ENCODE measurements at regions not wholly inside any gene's neighbourhood (a gene's known extent, or its start where the extent isn't known, plus 50 kb on each side); places are given as distances from the start of the nearest gene placed in this dataset.

DNA sequence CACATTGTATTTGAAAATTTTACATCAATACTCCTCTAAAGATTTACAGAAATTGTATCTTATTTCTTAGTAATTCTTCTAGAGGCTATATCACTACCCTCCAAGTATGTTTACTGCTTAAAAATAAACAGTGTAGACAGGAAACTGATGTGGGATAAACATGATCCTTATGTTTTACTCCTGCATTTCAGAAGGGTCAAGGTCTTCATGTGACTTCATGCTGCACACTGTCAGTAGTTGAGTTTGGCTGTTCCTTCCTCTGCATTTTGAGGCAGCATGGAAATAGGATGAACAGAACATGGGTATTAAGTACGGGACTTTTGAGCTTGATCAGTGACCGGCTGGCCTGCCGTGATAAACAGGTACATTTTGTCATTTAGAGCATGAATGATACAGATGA lies 179.2 kb upstream of the FERMT1 start:
- no peak overlapping the region for H3K9ac ChIP-seq (replicated peaks in 1 of 4; ENCODE audit: extremely low read depth in 1 of 4, low read depth in 3 of 4, low read length in 3 of 4)
- no peak overlapping the region for H2BK20ac ChIP-seq (ENCODE audit: low read length)
- H3K56ac ChIP-seq (replicated peaks; ENCODE audit: insufficient read length, low read depth, low read length) = no peak overlapping the region
- FAIRE-seq = no peak
- H4K91ac ChIP-seq (replicated peaks; ENCODE audit: insufficient read length, low read length) = no peak overlapping the region
- no peaks in the 10 kb centered on the region for H3K23me2 ChIP-seq (ENCODE audit: low read depth, low read length)
- no peak overlapping the region for H3K4me2 ChIP-seq (ENCODE audit: insufficient read depth in 1 of 2, low read depth in 2 of 2, low read length in 2 of 2)
- no peak overlapping the region for H2BK120ac ChIP-seq (replicated peaks; ENCODE audit: low read depth, low read length)
- H4K20me1 ChIP-seq (replicated peaks in 1 of 2; ENCODE audit: control insufficient read depth in 1 of 2, insufficient read depth in 2 of 2, low read length in 2 of 2) = no peaks in the 10 kb centered on the region
- H3K18ac ChIP-seq (ENCODE audit: extremely low read depth, low read length) = no peak overlapping the region
- no peak overlapping the region for H2BK5ac ChIP-seq (ENCODE audit: low read depth, low read length)
- H3K4me1 ChIP-seq (replicated peaks in 1 of 4; ENCODE audit: control insufficient read depth in 3 of 4, insufficient read depth in 4 of 4, low read length in 3 of 4) = peaks cover 0 to 2% (median 0%) of the 10 kb centered on the region in 4 experiments; a peak in 2 of 7 replicates
- H2AK5ac ChIP-seq (ENCODE audit: low read depth, low read length) = no peak overlapping the region
- no peak overlapping the region for H2BK12ac ChIP-seq (ENCODE audit: low read depth, low read length)
- H3K14ac ChIP-seq (ENCODE audit: insufficient read length) = no peak overlapping the region
- WGBS, 2 experiments (ENCODE audit: extremely low coverage in 1 of 2, insufficient coverage in 1 of 2, insufficient read length in 1 of 2, insufficient replicate concordance in 2 of 2, low coverage in 1 of 2, low lambda C conversion rate in 2 of 2, missing lambda C conversion rate in 1 of 2) = 74% methylated on average over 3 of the region's 3 CpGs; no CpG with 5 or more reads in 1 of the 2 experiments
- no peaks in the 10 kb centered on the region for H3K79me2 ChIP-seq (ENCODE audit: control insufficient read depth in 1 of 2, insufficient read depth in 2 of 2, low read length in 2 of 2)
- no peak overlapping the region for H3K4me3 ChIP-seq (ENCODE audit: extremely low read depth in 1 of 4, insufficient read depth in 2 of 4, low read depth in 3 of 4, low read length in 4 of 4)
- no peak overlapping the region for H2AFZ ChIP-seq (ENCODE audit: low read length)
- CTCF ChIA-PET (ENCODE audit: partially characterized antibody) = no interaction called here
- DNase-seq (ENCODE audit: low read depth in 1 of 2, low spot score in 2 of 2) = no peak
- H3K79me1 ChIP-seq (ENCODE audit: low read depth, low read length) = no peaks in the 10 kb centered on the region
- 0 out of 4 replicates have a peak, but pooled peaks cover 0 to 2% of the 10 kb centered on the region in 2 experiments for H3K9me3 ChIP-seq (ENCODE audit: insufficient read depth in 2 of 2, low read depth in 1 of 2, low read length in 1 of 2)
- H3K36me3 ChIP-seq (ENCODE audit: control insufficient read depth in 2 of 4, insufficient read depth in 4 of 4, low read length in 3 of 4) = no peaks in the 10 kb centered on the region
- H4K5ac ChIP-seq (ENCODE audit: insufficient read length, low read depth, low read length) = no peak overlapping the region
- H3K23ac ChIP-seq (ENCODE audit: insufficient read length) = no peak overlapping the region
- POLR2A ChIA-PET (ENCODE audit: partially characterized antibody) = no interaction called here
- TF ChIP-seq EZH2 (IDR thresholded peaks at IDR 0.05; ENCODE audit: low read depth, low read length, severe bottlenecking) = no peak
- no peak for TF ChIP-seq RXRA (IDR thresholded peaks at IDR 0.05; ENCODE audit: insufficient read depth, low read depth, low read length)
- TF ChIP-seq ZNF274 (IDR thresholded peaks at IDR 0.05; ENCODE audit: borderline replicate concordance, extremely low read depth, low read length) = no peak
- no peak for TF ChIP-seq PHF8 (conservative IDR thresholded peaks at IDR 0.05; ENCODE audit: low read depth, low read length)
- TF ChIP-seq SUZ12 (IDR thresholded peaks at IDR 0.05; ENCODE audit: low read length) = no peak
- TF ChIP-seq HDAC2 (IDR thresholded peaks at IDR 0.05; ENCODE audit: borderline replicate concordance in 1 of 2, low read depth in 2 of 2, low read length in 2 of 2) = no peak
- TF ChIP-seq NANOG (IDR thresholded peaks at IDR 0.05; ENCODE audit: insufficient read depth, low read depth, low read length, poor library complexity, severe bottlenecking) = no peak
- TF ChIP-seq, protein P1, sequence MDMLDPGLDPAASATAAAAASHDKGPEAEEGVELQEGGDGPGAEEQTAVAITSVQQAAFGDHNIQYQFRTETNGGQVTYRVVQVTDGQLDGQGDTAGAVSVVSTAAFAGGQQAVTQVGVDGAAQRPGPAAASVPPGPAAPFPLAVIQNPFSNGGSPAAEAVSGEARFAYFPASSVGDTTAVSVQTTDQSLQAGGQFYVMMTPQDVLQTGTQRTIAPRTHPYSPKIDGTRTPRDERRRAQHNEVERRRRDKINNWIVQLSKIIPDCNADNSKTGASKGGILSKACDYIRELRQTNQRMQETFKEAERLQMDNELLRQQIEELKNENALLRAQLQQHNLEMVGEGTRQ (IDR thresholded peaks at IDR 0.05; ENCODE audit: low read length) = no peak
- no peak overlapping the region for H2BK15ac ChIP-seq (ENCODE audit: low read length)
- H4K8ac ChIP-seq (ENCODE audit: extremely low read depth, insufficient read depth, low read length) = no peak overlapping the region
- no peaks in the 10 kb centered on the region for H3K27me3 ChIP-seq (replicated peaks in 1 of 4; ENCODE audit: control insufficient read depth in 3 of 4, extremely low read depth in 1 of 4, insufficient read depth in 3 of 4, low read length in 3 of 4)
- no peak overlapping the region for H3K4ac ChIP-seq (replicated peaks; ENCODE audit: insufficient read length, low read depth, low read length)
- no peak overlapping the region for H3K27ac ChIP-seq (ENCODE audit: low read depth, low read length)
